Activated T-cell treated with anti-CD3 and anti-CD28 coated beads for 48 hours (primary cell): ENCODE measurements at regions not wholly inside any gene's neighbourhood (a gene's known extent, or its start where the extent isn't known, plus 50 kb on each side); places are given as distances from the start of the nearest gene placed in this dataset.

Source experiments
- DNase-seq: peaks from one replicate; pipeline ENCODE4 v3.0.0-alpha.2; 2020; ENCODE audit warnings: low read depth

- DNase-seq: no peak
Observed at GRCh38 chr11:93075782-93076181, 106.3 kb downstream of the MTNR1B start.

DNA sequence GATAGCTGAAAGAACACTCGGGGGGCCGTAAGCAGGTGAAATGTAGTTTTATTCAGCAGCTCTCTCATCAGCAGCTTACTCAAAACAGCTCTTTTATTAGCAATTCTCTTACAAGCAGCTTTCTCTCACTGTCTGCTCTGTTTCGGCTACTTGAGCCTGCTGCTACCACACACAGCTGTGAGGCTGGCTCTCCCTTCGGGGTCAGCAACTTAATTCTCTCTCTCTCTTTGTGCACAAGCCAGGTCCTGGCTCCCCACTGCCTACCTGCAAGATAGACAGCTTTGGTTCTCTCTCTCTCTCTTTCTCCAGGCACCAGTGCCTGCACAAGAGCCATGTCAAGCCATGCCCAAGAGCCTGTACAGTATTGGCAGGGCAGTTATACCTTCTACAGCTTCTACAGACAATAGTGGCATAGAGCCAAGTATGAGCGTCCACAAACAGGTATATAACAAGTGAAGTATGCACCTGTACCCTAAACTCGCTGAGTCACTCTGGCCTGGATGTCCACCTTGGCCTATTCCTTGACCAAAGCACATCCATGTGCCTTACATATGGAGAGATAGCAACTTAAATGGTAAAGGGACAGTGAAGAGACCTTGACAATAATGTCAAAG is 110.8 kb downstream of the MTNR1B start:
- no peak for DNase-seq

DNA sequence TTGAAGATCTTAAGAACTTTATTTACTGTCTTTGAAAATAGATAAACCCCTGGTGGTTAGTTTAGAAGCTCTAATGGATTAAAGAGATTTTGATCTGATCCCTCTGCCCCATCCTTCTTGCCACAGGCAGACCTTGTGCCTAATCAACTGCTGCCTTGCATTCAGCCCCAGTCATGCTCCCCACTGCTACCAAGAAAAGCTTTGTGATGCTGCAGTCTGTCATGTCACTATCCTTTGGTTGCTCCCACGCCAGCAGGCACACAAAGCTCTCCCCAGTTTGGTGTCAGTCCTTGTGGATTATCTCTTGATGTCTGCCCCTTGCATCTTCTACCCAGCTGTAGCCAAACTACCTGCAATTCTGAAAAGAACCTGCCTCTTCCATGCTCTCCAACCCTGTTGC is 112.2 kb downstream of the MTNR1B start:
- DNase-seq: no peak

DNA sequence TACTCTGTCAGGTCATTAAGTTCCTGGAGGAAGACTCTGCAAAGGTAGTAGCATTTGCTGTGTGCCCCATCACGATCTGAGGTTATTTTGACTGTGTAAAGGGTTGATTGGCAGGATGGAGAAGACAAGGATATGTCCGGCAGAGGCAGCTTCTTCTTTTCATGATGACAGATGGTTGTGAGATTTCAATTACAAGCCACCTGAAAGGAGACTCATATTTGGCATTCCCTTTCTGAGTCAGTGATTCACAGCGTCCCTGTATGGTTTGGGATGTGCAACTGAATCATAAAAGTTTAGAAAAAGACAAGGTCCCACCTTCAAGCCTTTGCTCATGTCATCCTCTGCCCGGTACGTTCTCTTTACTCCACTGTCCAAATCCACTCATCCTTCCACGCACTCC is 113.4 kb downstream of the MTNR1B start:
- no peak for DNase-seq

DNA sequence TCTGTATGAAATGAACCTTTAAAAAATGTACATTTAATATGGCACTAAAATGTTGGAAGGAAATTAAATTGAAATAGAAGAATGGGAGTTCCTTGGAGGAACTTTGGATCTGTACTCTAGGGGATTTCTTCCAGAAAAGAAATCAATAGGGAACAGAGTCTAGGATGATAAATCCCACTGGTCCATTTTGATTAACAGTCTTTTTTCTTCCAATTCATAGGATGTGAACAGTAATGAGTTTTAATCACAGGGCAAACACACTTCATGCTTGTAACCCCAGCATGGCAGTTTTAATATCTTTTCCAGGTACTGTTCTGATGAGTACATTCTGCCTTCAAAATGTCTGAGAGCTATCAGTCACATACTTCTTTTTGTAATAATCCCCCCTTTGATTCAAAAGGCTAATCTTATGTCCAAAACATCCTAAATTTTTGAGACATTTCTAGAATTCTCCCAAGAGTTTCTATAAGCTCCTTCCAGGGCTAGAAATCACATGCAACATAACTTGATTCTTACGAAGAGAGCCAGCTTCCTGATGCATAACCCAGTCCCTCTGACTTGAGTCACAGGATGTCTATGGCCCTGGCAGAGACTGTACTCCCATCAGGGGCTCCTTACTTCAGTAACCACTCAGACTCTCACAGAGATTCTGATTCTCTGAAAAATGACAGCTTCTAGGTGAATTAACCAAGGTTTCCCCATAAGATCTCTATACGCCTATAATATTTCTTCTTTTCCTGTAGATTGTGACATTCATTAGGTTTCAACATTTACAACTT is 112.9 kb downstream of the SLC36A4 start:
- DNase-seq: no peak

- DNase-seq: no peak
Observed at GRCh38 chr11:93089474-93090102, 108.2 kb downstream of the SLC36A4 start.
